ENCODE measurements at regions not wholly inside any gene's neighbourhood (a gene's known extent, or its start where the extent isn't known, plus 50 kb on each side); places are given as distances from the start of the nearest gene placed in this dataset.
A peak's percentile ranks its signal among the peaks of the same experiment; 100 is the strongest.
"Not testable (repeated sequence)": the region's sequence is repeated elsewhere in the genome, so short reads cannot be mapped to it uniquely, and the experiment has no call there.

GRCh38 chr5:169384661-169385060, 83.7 kb upstream of the SLIT3 start:
- ATAC-seq (ENCODE audit: insufficient read depth, low read depth) (no peak), DNase-seq (no peak)
- Histone ChIP-seq H4K20me1 (ENCODE audit: insufficient read depth, low read length) (no peaks in the 10 kb centered on the region), H3K4me3 (ENCODE audit: low read depth in 1 of 2, low read length in 2 of 2) (no peak overlapping the region), H3K4me1 (ENCODE audit: insufficient read depth, low read length) (no peaks in the 10 kb centered on the region), H2AFZ (ENCODE audit: low read depth, low read length) (no peak overlapping the region), H3K36me3 (ENCODE audit: insufficient read depth, low read length) (no peaks in the 10 kb centered on the region), H3K9ac (ENCODE audit: low read depth, low read length) (no peak overlapping the region), H3K79me2 (ENCODE audit: insufficient read depth, low read length) (no peaks in the 10 kb centered on the region), H3K4me2 (ENCODE audit: insufficient read depth, low read length) (no peak overlapping the region), H3K9me3 (ENCODE audit: insufficient read depth, low read length, severe bottlenecking) (no peaks in the 10 kb centered on the region), H3K27me3 (ENCODE audit: insufficient read depth, low read length, poor library complexity) (no peaks in the 10 kb centered on the region), H3K27ac (ENCODE audit: low read length) (no peak overlapping the region)
- TF ChIP-seq, protein P1, sequence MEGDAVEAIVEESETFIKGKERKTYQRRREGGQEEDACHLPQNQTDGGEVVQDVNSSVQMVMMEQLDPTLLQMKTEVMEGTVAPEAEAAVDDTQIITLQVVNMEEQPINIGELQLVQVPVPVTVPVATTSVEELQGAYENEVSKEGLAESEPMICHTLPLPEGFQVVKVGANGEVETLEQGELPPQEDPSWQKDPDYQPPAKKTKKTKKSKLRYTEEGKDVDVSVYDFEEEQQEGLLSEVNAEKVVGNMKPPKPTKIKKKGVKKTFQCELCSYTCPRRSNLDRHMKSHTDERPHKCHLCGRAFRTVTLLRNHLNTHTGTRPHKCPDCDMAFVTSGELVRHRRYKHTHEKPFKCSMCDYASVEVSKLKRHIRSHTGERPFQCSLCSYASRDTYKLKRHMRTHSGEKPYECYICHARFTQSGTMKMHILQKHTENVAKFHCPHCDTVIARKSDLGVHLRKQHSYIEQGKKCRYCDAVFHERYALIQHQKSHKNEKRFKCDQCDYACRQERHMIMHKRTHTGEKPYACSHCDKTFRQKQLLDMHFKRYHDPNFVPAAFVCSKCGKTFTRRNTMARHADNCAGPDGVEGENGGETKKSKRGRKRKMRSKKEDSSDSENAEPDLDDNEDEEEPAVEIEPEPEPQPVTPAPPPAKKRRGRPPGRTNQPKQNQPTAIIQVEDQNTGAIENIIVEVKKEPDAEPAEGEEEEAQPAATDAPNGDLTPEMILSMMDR (IDR thresholded peaks at IDR 0.05; ENCODE audit: borderline replicate concordance, extremely low read depth, low read length, poor library complexity, severe bottlenecking), result no peak
- no peak for TF ChIP-seq EZH2 (IDR thresholded peaks at IDR 0.05; ENCODE audit: borderline replicate concordance, low read depth, low read length, severe bottlenecking)

- no peak overlapping the region for H3K9ac ChIP-seq (ENCODE audit: low read depth, low read length)
- no peak for TF ChIP-seq EZH2 (IDR thresholded peaks at IDR 0.05; ENCODE audit: borderline replicate concordance, low read depth, low read length, severe bottlenecking)
- TF ChIP-seq, protein P1 (IDR thresholded peaks at IDR 0.05; ENCODE audit: borderline replicate concordance, extremely low read depth, low read length, poor library complexity, severe bottlenecking), result no peak
- no peaks in the 10 kb centered on the region for H3K79me2 ChIP-seq (ENCODE audit: insufficient read depth, low read length)
- H2AFZ ChIP-seq (ENCODE audit: low read depth, low read length), result no peak overlapping the region
- no peaks in the 10 kb centered on the region for H4K20me1 ChIP-seq (ENCODE audit: insufficient read depth, low read length)
- ATAC-seq (ENCODE audit: insufficient read depth, low read depth), result peak; percentile 64
- no peaks in the 10 kb centered on the region for H3K9me3 ChIP-seq (ENCODE audit: insufficient read depth, low read length, severe bottlenecking)
- H3K27ac ChIP-seq (ENCODE audit: low read length), result no peak overlapping the region
- H3K36me3 ChIP-seq (ENCODE audit: insufficient read depth, low read length), result no peaks in the 10 kb centered on the region
- H3K4me2 ChIP-seq (ENCODE audit: insufficient read depth, low read length), result no peak overlapping the region
- H3K4me3 ChIP-seq (ENCODE audit: low read depth in 1 of 2, low read length in 2 of 2), result no peak overlapping the region
- H3K27me3 ChIP-seq (ENCODE audit: insufficient read depth, low read length, poor library complexity), result no peaks in the 10 kb centered on the region
- peak; percentile 36 for DNase-seq
- H3K4me1 ChIP-seq (ENCODE audit: insufficient read depth, low read length), result peaks cover 8% of the 10 kb centered on the region; the same call in 1 of the 2 replicates
Observed at GRCh38 chr5:169374761-169375160, 73.8 kb upstream of the SLIT3 start.

DNA sequence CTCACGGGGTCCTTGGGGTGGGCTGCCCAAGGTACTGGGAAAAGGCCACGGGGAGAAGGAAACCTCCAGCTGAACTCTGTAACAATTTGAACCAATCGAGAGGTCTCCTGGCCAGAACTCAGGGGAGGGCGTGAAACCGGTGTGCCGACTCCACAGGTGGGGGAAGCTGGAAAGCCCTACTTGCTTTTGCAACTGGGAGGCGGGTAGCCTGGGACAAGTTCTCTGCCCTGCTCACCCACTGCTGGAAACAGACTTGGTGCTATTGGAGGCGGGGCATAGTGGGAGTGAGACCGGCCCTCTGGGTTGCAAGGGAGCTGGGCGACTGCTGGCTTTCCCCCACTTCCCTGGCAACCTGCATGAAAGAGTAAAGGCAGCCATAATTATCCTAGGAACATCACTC, 73.2 kb upstream of the SLIT3 start:
- no peak overlapping the region for H2AFZ ChIP-seq (ENCODE audit: low read depth, low read length)
- no peaks in the 10 kb centered on the region for H3K27me3 ChIP-seq (ENCODE audit: insufficient read depth, low read length, poor library complexity)
- H3K9me3 ChIP-seq (ENCODE audit: insufficient read depth, low read length, severe bottlenecking), result no peaks in the 10 kb centered on the region
- no peak overlapping the region for H3K27ac ChIP-seq (ENCODE audit: low read length)
- DNase-seq (no peak), ATAC-seq (ENCODE audit: insufficient read depth, low read depth) (no peak)
- peaks cover 8% of the 10 kb centered on the region; the same call in 1 of the 2 replicates for H3K4me1 ChIP-seq (ENCODE audit: insufficient read depth, low read length)
- no peaks in the 10 kb centered on the region for H3K36me3 ChIP-seq (ENCODE audit: insufficient read depth, low read length)
- no peak overlapping the region for H3K4me2 ChIP-seq (ENCODE audit: insufficient read depth, low read length)
- TF ChIP-seq, protein P1 (IDR thresholded peaks at IDR 0.05; ENCODE audit: borderline replicate concordance, extremely low read depth, low read length, poor library complexity, severe bottlenecking), result no peak
- TF ChIP-seq EZH2 (IDR thresholded peaks at IDR 0.05; ENCODE audit: borderline replicate concordance, low read depth, low read length, severe bottlenecking), result no peak
- H3K79me2 ChIP-seq (ENCODE audit: insufficient read depth, low read length), result no peaks in the 10 kb centered on the region
- H3K9ac ChIP-seq (ENCODE audit: low read depth, low read length), result no peak overlapping the region
- no peaks in the 10 kb centered on the region for H4K20me1 ChIP-seq (ENCODE audit: insufficient read depth, low read length)
- H3K4me3 ChIP-seq (ENCODE audit: low read depth in 1 of 2, low read length in 2 of 2), result no peak overlapping the region

- not testable (repeated sequence) for DNase-seq; H3K4me3 ChIP-seq (ENCODE audit: low read depth in 1 of 2, low read length in 2 of 2); H4K20me1 ChIP-seq (ENCODE audit: insufficient read depth, low read length); H3K27me3 ChIP-seq (ENCODE audit: insufficient read depth, low read length, poor library complexity); H3K9ac ChIP-seq (ENCODE audit: low read depth, low read length); H2AFZ ChIP-seq (ENCODE audit: low read depth, low read length); H3K27ac ChIP-seq (ENCODE audit: low read length); H3K4me1 ChIP-seq (ENCODE audit: insufficient read depth, low read length); H3K36me3 ChIP-seq (ENCODE audit: insufficient read depth, low read length); H3K79me2 ChIP-seq (ENCODE audit: insufficient read depth, low read length); ATAC-seq (ENCODE audit: insufficient read depth, low read depth); H3K4me2 ChIP-seq (ENCODE audit: insufficient read depth, low read length); H3K9me3 ChIP-seq (ENCODE audit: insufficient read depth, low read length, severe bottlenecking)
Observed at GRCh38 chr5:169371801-169372200, 70.9 kb upstream of the SLIT3 start.
